K562 (cell line): ENCODE measurements at regions not wholly inside any gene's neighbourhood (a gene's known extent, or its start where the extent isn't known, plus 50 kb on each side); places are given as distances from the start of the nearest gene placed in this dataset.

Experiments used
- ATAC-seq: fragments of 200-7000 bp; cut with Tn5 transposase; 3 replicates; pipeline ENCODE4 v1.9.1; 2020; ENCODE audit warnings: moderate library complexity
- BruUV-seq: library from RNA; stranded (reverse); fragments of 400-500 nt; replicated peaks from 2 replicates; lab custom pipeline; 2021; lab: Mats Ljungman, UMichigan
- CTCF ChIA-PET: fragments of 300-600 bp; formaldehyde crosslinking; extraction: SDS; loops from one replicate; lab custom pipeline; 2021; ENCODE audit warnings: low intra/inter-chr PET ratio; lab: Yijun Ruan, JAX
- POLR2A ChIA-PET: fragments of 300-600, 350-650 bp; sonication (Branson Sonifier 250); formaldehyde crosslinking; extraction: SDS; loops from one replicate; lab custom pipeline; 2021; ENCODE audit warnings: antibody characterized with exemption, inconsistent platforms; lab: Yijun Ruan, JAX
- DNase-seq, 4 experiments: peaks; one replicate each; pipeline versions ENCODE4 v3.0.0 to v3.0.0-alpha.2; 2011 to 2018; ENCODE audit warnings: low spot score in 3 of 4, mixed read lengths in 3 of 4; ENCODE audit errors: extremely low read depth in 1 of 4
- FAIRE-seq: peaks from 2 replicates; lab custom pipeline; 2011; peaks lifted over from hg19 to GRCh38; lab: Jason Lieb, UNC
- H2AFZ ChIP-seq: 2 replicates; pipeline ENCODE4 v1.6.0; 2011; ENCODE audit warnings: low read depth, low read length, control low read depth, inconsistent platforms
- H3K27ac ChIP-seq: fragments of 200-600 bp; 3 replicates; pipeline ENCODE4 v1.8.0; 2011; ENCODE audit warnings: low read depth, mild to moderate bottlenecking, control low read depth, inconsistent platforms, low read length, moderate library complexity, mixed read lengths; ENCODE audit errors: extremely low read depth
- H3K27me3 ChIP-seq, 2 experiments: fragments of 300-600 bp in 1 of 2; 2 replicates in 1 of 2; 3 replicates in 1 of 2; pipeline versions ENCODE4 v1.6.0 to v1.8.0; 2011; ENCODE audit warnings: inconsistent platforms in 2 of 2, low read length in 2 of 2, mild to moderate bottlenecking in 1 of 2, mixed read lengths in 1 of 2, moderate library complexity in 1 of 2; ENCODE audit not compliant: control insufficient read depth in 2 of 2, insufficient read depth in 2 of 2
- H3K36me3 ChIP-seq: fragments of 300-600 bp; 3 replicates; pipeline ENCODE4 v1.8.0; 2011; ENCODE audit warnings: mild to moderate bottlenecking, low read length, inconsistent platforms; ENCODE audit not compliant: control insufficient read depth, insufficient read depth
- H3K4me1 ChIP-seq, 2 experiments: fragments of 200-600 bp in 1 of 2; replicated peaks in 1 of 2; 2 replicates in 1 of 2; 3 replicates in 1 of 2; pipeline versions ENCODE4 v1.5.1 to v1.8.0; 2011; ENCODE audit warnings: inconsistent platforms in 2 of 2, low read length in 2 of 2, mild to moderate bottlenecking in 1 of 2, mixed read lengths in 1 of 2, moderate library complexity in 1 of 2; ENCODE audit not compliant: control insufficient read depth in 2 of 2, insufficient read depth in 2 of 2
- H3K4me2 ChIP-seq: 2 replicates; pipeline ENCODE4 v1.6.1; 2011; ENCODE audit warnings: low read length, control low read depth, inconsistent platforms, mixed read lengths; ENCODE audit not compliant: insufficient read depth
- H3K4me3 ChIP-seq: fragments of 200-600 bp; sonication (generic), shearing (Covaris generic); 2 replicates; pipeline ENCODE4 v1.5.1; 2016; ENCODE audit warnings: control low read depth, inconsistent platforms
- H3K79me2 ChIP-seq: fragments of 200-600 bp; 3 replicates; pipeline ENCODE4 v1.8.0; 2011; ENCODE audit warnings: low read length, inconsistent platforms; ENCODE audit not compliant: control insufficient read depth, insufficient read depth
- H3K9ac ChIP-seq, 2 experiments: 2 replicates each; pipeline versions ENCODE4 v1.6.0 to v1.6.1; 2011; ENCODE audit warnings: low read depth in 2 of 2, low read length in 2 of 2, control low read depth in 1 of 2, inconsistent platforms in 1 of 2, mild to moderate bottlenecking in 1 of 2, mixed read lengths in 1 of 2; ENCODE audit not compliant: insufficient read depth in 1 of 2
- H3K9me1 ChIP-seq: one replicate; pipeline ENCODE4 v1.6.0; 2011; ENCODE audit warnings: inconsistent platforms, mild to moderate bottlenecking, low read length, moderate library complexity; ENCODE audit not compliant: control insufficient read depth, insufficient read depth
- H3K9me3 ChIP-seq: replicated peaks from 2 replicates; pipeline ENCODE4 v1.5.1; 2011; ENCODE audit warnings: low read depth, low read length, inconsistent platforms; ENCODE audit not compliant: control insufficient read depth, insufficient read depth
- H4K20me1 ChIP-seq: replicated peaks from 2 replicates; pipeline ENCODE4 v1.6.1; 2011; ENCODE audit warnings: low read length, inconsistent platforms, mixed read lengths; ENCODE audit not compliant: control insufficient read depth, insufficient read depth
- CCNT2 ChIP-seq: IDR thresholded peaks from 2 replicates; pipeline ENCODE4 v1.6.1; 2011; ENCODE audit warnings: borderline replicate concordance, low read depth, mild to moderate bottlenecking, moderate library complexity, mixed read lengths, low read length; ENCODE audit not compliant: insufficient read length; ENCODE audit errors: extremely low read depth
- EP300 ChIP-seq: IDR thresholded peaks from 2 replicates; pipeline ENCODE4 v1.6.1; 2012; ENCODE audit warnings: low read length, improper control_type of control experiment
- HEY1 ChIP-seq: fragments of 250-450 bp; sonication (Bioruptor Pico); IDR thresholded peaks from 2 replicates; pipeline ENCODE4 v1.5.0; 2020; ENCODE audit warnings: mild to moderate bottlenecking, moderate library complexity, borderline replicate concordance
- LCOR ChIP-seq: sonication (generic); formaldehyde crosslinking; IDR thresholded peaks from 2 replicates; pipeline ENCODE4 v1.8.0; 2022; ENCODE audit warnings: mild to moderate bottlenecking, missing genetic modification reagents
- MEF2D ChIP-seq: conservative IDR thresholded peaks from 2 replicates; pipeline ENCODE4 v1.6.1; 2016; ENCODE audit warnings: low read depth, missing genetic modification characterization, missing compliant biosample characterization
- NCOA2 ChIP-seq, 2 experiments: fragments of 450-650 bp; IDR thresholded peaks; 2 replicates each; pipeline ENCODE4 v1.6.1; 2018; ENCODE audit warnings: mild to moderate bottlenecking in 2 of 2, moderate library complexity in 1 of 2; ENCODE audit not compliant: partially characterized antibody in 2 of 2
- PYGO2 ChIP-seq: fragments of 450-650 bp; IDR thresholded peaks from 2 replicates; pipeline ENCODE4 v1.6.1; 2016; ENCODE audit warnings: mild to moderate bottlenecking, missing genetic modification characterization, moderate library complexity, missing compliant biosample characterization
- RBM17 ChIP-seq: fragments of 200-400 bp; formaldehyde crosslinking; IDR thresholded peaks from 2 replicates; pipeline ENCODE4 v1.6.1; 2017; ENCODE audit warnings: low read depth, mild to moderate bottlenecking, low read length, borderline replicate concordance
- RCOR1 ChIP-seq, 2 experiments: IDR thresholded peaks; 2 replicates each; pipeline ENCODE4 v1.6.1; 2012; ENCODE audit warnings: low read depth in 2 of 2, low read length in 2 of 2, borderline replicate concordance in 1 of 2, improper control_type of control experiment in 1 of 2
- SP2 ChIP-seq: IDR thresholded peaks from 2 replicates; pipeline ENCODE4 v1.6.1; 2011; ENCODE audit warnings: mild to moderate bottlenecking, low read depth, low read length, moderate library complexity; ENCODE audit not compliant: poor library complexity, severe bottlenecking; ENCODE audit errors: extremely low read depth
- TOE1 ChIP-seq, 2 experiments: fragments of 450-650 bp in 1 of 2; sonication (generic) in 1 of 2; formaldehyde crosslinking in 1 of 2; IDR thresholded peaks; 2 replicates each; pipeline versions ENCODE4 v1.7.1 to v1.8.0; 2016 to 2022; ENCODE audit warnings: borderline replicate concordance in 2 of 2, mild to moderate bottlenecking in 2 of 2, antibody characterized with exemption in 1 of 2, inconsistent platforms in 1 of 2, low read depth in 1 of 2, missing genetic modification reagents in 1 of 2, moderate library complexity in 1 of 2
- ZNF175 ChIP-seq: fragments of 200-800 bp; sonication (Bioruptor generic); IDR thresholded peaks from 2 replicates; pipeline ENCODE4 v1.6.1; 2016; ENCODE audit warnings: low read depth, mild to moderate bottlenecking, missing genetic modification characterization, missing compliant biosample characterization
- ZNF184 ChIP-seq: sonication (generic); formaldehyde crosslinking; IDR thresholded peaks from 2 replicates; pipeline ENCODE4 v1.5.0; 2020; ENCODE audit warnings: missing genetic modification reagents
- ZNF212 ChIP-seq: fragments of 450-650 bp; formaldehyde crosslinking; IDR thresholded peaks from 2 replicates; pipeline ENCODE4 v1.4.0; 2020; ENCODE audit warnings: mild to moderate bottlenecking
- ZNF274 ChIP-seq: IDR thresholded peaks from 2 replicates; pipeline ENCODE4 v1.6.1; 2011; ENCODE audit warnings: low read depth, mild to moderate bottlenecking, low read length, moderate library complexity, borderline replicate concordance
- WGBS: fragments of 100-300 bp; shearing (Covaris generic); methylation state at CpG from one replicate; pipeline ENCODE4 v1.1.6; 2016; ENCODE audit warnings: low coverage, mixed read lengths; ENCODE audit not compliant: insufficient coverage; ENCODE audit errors: missing lambda C conversion rate; 5-methylcytosine and 5-hydroxymethylcytosine counted together
- in situ Hi-C: fragments of 300-500 bp; cut with MboI; formaldehyde crosslinking; loops from 4 replicates; pipeline ENCODE4 v1.15.0; 2018; ENCODE audit warnings: inconsistent platforms, mixed read lengths
- intact Hi-C: fragments of 100-400 bp; cut with micrococcal nuclease; formaldehyde crosslinking; loops from 2 replicates; pipeline ENCODE4 v1.14.2; 2022

- H3K79me2 ChIP-seq: no peaks in the 10 kb centered on the region
- no TSS peak for BruUV-seq
- no peak for TF ChIP-seq EP300
- TF ChIP-seq NCOA2 (IDR thresholded peaks at IDR 0.05; ENCODE audit: partially characterized antibody in 2 of 2): no peak
- TF ChIP-seq CCNT2: no peak
- no peak for TF ChIP-seq TOE1 (IDR thresholded peaks at IDR 0.05; ENCODE audit: borderline replicate concordance)
- TF ChIP-seq TOE1 (CRISPR knock-in tag; IDR thresholded peaks at IDR 0.05; ENCODE audit: borderline replicate concordance, low read depth): no peak
- no peak for TF ChIP-seq SP2
- TF ChIP-seq ZNF274: no peak
- TF ChIP-seq ZNF184: no peak
- no peak for TF ChIP-seq LCOR (CRISPR knock-in tag)
- TF ChIP-seq MEF2D: no peak
- no peak for TF ChIP-seq HEY1 (CRISPR knock-in tag)
- no peak for TF ChIP-seq RBM17
- TF ChIP-seq PYGO2 (tag): no peak
- TF ChIP-seq RCOR1 (IDR thresholded peaks at IDR 0.05; ENCODE audit: borderline replicate concordance in 1 of 2, low read depth in 2 of 2, low read length in 2 of 2): no peak
- no peak for TF ChIP-seq ZNF212 (CRISPR knock-in tag)
- no peak for TF ChIP-seq ZNF175 (CRISPR knock-in tag)
- TF ChIP-seq, all 486 proteins: peak for 0
- ATAC-seq: no peak
- in situ Hi-C loops (no loop called here), intact Hi-C loops (no loop called here)
- Histone ChIP-seq H3K27me3 (no peaks in the 10 kb centered on the region), H3K9ac (no peak overlapping the region), H3K36me3 (no peaks in the 10 kb centered on the region), H3K4me2 (no peak overlapping the region), H3K9me3 (no peaks in the 10 kb centered on the region; the same call in 1 of the 2 replicates), H3K4me1 (no peaks in the 10 kb centered on the region), H2AFZ (no peak overlapping the region), H4K20me1 (no peaks in the 10 kb centered on the region), H3K4me3 (no peak overlapping the region), H3K9me1 (no peaks in the 10 kb centered on the region), H3K27ac (no peak overlapping the region)
- 0% methylated on average over 3 of the region's 3 CpGs for WGBS
- ChIA-PET POLR2A (no interaction called here), CTCF (no interaction called here)
- FAIRE-seq: no peak
- DNase-seq: no peak
These were observed 255.5 kb upstream of the ANO3 start for GRCh38 chr11:26076233-26076990.
